Heart left ventricle (tissue), 16 donors: ENCODE measurements at regions not wholly inside any gene's neighbourhood (a gene's known extent, or its start where the extent isn't known, plus 50 kb on each side); places are given as distances from the start of the nearest gene placed in this dataset.

Experiments
- ATAC-seq, 4 donors: fragments of 200-7000 bp; cut with Tn5 transposase; one replicate each; pipeline ENCODE4 v1.9.1; 2020 to 2022; ENCODE audit warnings: moderate library complexity in 4 of 4, mild to moderate bottlenecking in 3 of 4, moderate number of reproducible peaks in 1 of 4
- DNase-seq, 5 donors: peaks; one replicate each; pipeline ENCODE4 v3.0.0-alpha.2; 2020
- H3K27ac ChIP-seq, 12 donors: fragments of 200-600 bp; sonication (generic) in 4 of 12; one replicate each; pipeline versions ENCODE4 v1.5.0 to v1.8.0; 2016 to 2022; ENCODE audit warnings: mild to moderate bottlenecking in 2 of 12
- H3K27me3 ChIP-seq, 9 donors: fragments of 200-600 bp; sonication (generic) in 2 of 9; one replicate each; pipeline versions ENCODE4 v1.5.1 to v1.8.0; 2016 to 2022; ENCODE audit warnings: mild to moderate bottlenecking in 3 of 9
- H3K36me3 ChIP-seq, 9 donors: fragments of 200-600 bp; sonication (generic) in 2 of 9; one replicate each; pipeline versions ENCODE4 v1.5.0 to v1.8.0; 2018 to 2022; ENCODE audit warnings: mild to moderate bottlenecking in 2 of 9
- H3K4me1 ChIP-seq, 12 donors: fragments of 200-600 bp; sonication (generic) in 4 of 12; one replicate each; pipeline versions ENCODE4 v1.5.0 to v1.8.0; 2016 to 2022; ENCODE audit warnings: mild to moderate bottlenecking in 3 of 12
- H3K4me3 ChIP-seq, 12 donors: fragments of 200-600 bp; sonication (generic) in 4 of 12; one replicate each; pipeline versions ENCODE4 v1.5.0 to v1.8.0; 2017 to 2022; ENCODE audit warnings: mild to moderate bottlenecking in 9 of 12, moderate library complexity in 4 of 12
- H3K9me3 ChIP-seq, 12 donors: fragments of 200-600 bp; sonication (generic) in 4 of 12; one replicate each; pipeline versions ENCODE4 v1.5.0 to v1.8.0; 2016 to 2022; ENCODE audit warnings: mild to moderate bottlenecking in 1 of 12
- POLR2A ChIP-seq, 2 donors: fragments of 450-650 bp; IDR thresholded peaks; one replicate each; pipeline ENCODE4 v1.6.1; 2017; ENCODE audit warnings: antibody characterized with exemption in 2 of 2, mild to moderate bottlenecking in 2 of 2, moderate library complexity in 2 of 2
- WGBS, 4 donors: extraction: QIAGEN DNeasy Blood & Tissue Kit in 2 of 4; methylation state at CpG; one replicate each; pipeline versions ENCODE4 v1.1.5 to v1.1.7; 2013 to 2018; 5-methylcytosine and 5-hydroxymethylcytosine counted together
- intact Hi-C, 10 donors: fragments of 100-400 bp; cut with DNase I; formaldehyde crosslinking; loops; one replicate each; pipeline versions ENCODE4 v1.11.1 to v1.14.2; 2022
- TF ChIP-seq, protein P1 (sequence below), 12 donors: fragments of 200-600 bp; sonication (generic) in 4 of 12; IDR thresholded peaks; one replicate each; pipeline versions ENCODE4 v1.5.0 to v1.8.0; 2018 to 2022; ENCODE audit warnings: antibody characterized with exemption in 12 of 12, mild to moderate bottlenecking in 5 of 12
- donor health status: ischemic (EF 13 %, LVEDD 7.1; RV severe dilation, severe dysfunction).
- donor health status: healthy with polysubstance abuse.
- donor health status: DM: no; HTN: yes; CAD: no.
- donor health status: DM: no; HTN: no; CAD: no.
- donor health status: ischemic (EF 25% LVEDD 6.9; RV normal size, moderate dysfunction).
- donor health status: ischemic (EF 25% LVEDD 5.7; RV mildly dilated, moderate dysfunction).
- donor health status: healthy.
- donor health status: DM: yes; HTN: yes; CAD: no.
- donor health status: ischemic (EF 35%, LVEDD 5.7; RV mildly dilated, moderate dysfunction).
- donor health status: nonischemic (EF 11% LVEDD 7.7; RV severe dilation, severe dysfunction).
- donor health status: DM: yes; HTN: yes; CAD: no.
- donor health status: PGD.
- donor health status: ischemic (EF 29% LVEDD 5.4; RV normal size, mild dysfunction).
- donor health status: nonischemic (EF 23%, LVEDD 6.1; RV moderate dilation, normal function).

DNA sequence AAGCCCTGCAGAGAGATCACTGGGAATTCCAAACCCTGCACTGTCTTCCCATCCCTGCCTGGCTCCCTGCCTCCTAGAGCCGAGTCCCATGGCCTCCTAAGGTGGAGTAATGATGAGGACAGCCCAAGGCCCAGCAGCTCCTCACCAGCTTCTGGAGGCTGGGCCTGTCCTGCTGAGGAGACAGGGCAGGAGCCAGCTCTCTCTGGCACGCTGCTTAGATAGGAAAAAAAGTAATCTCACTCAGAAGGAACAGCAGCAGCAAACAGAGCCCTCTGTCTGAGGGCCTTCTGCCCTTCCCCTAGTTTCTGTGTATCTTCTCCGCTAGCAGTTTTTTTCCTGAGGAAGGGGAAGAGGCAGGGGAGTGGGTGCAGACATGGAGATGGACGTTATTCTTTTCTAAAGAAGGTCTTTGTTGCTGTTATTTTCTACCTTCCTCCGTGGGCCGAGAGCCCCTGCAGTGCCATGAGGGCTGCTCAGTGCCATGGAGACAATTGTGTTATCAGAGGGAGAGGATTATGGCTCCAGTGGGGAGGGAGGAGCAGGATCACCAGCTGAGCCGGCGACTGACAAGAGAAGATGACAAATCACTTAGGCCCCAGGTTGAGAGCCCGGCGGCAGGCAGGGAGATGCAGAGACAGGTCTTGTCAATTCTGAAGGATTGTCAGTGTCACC lies 315.3 kb downstream of the BUD13 start:
- peaks cover 0 to 7% (median 0%) of the 10 kb centered on the region in 9 donors for H3K27me3 ChIP-seq
- TF ChIP-seq, protein P1, sequence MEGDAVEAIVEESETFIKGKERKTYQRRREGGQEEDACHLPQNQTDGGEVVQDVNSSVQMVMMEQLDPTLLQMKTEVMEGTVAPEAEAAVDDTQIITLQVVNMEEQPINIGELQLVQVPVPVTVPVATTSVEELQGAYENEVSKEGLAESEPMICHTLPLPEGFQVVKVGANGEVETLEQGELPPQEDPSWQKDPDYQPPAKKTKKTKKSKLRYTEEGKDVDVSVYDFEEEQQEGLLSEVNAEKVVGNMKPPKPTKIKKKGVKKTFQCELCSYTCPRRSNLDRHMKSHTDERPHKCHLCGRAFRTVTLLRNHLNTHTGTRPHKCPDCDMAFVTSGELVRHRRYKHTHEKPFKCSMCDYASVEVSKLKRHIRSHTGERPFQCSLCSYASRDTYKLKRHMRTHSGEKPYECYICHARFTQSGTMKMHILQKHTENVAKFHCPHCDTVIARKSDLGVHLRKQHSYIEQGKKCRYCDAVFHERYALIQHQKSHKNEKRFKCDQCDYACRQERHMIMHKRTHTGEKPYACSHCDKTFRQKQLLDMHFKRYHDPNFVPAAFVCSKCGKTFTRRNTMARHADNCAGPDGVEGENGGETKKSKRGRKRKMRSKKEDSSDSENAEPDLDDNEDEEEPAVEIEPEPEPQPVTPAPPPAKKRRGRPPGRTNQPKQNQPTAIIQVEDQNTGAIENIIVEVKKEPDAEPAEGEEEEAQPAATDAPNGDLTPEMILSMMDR (IDR thresholded peaks at IDR 0.05) = no peak
- TF ChIP-seq POLR2A (IDR thresholded peaks at IDR 0.05) = no peak
- H3K27ac ChIP-seq = peak overlapping the region in 1 of 12 donors; percentile 21
- H3K9me3 ChIP-seq = no peaks in the 10 kb centered on the region
- no peak overlapping the region for H3K4me3 ChIP-seq
- DNase-seq (no peak), ATAC-seq (no peak)
- intact Hi-C loops = loop anchor here in 2 of 10 donors (5.0 kb wide), 2 partner anchors 185 to 235 kb away; no protein-coding TSS in a partner anchor
- no peaks in the 10 kb centered on the region for H3K36me3 ChIP-seq
- 61 to 75% (median 65%) methylated on average over 10 of the region's 10 CpGs for WGBS, 4 donors
- no peaks in the 10 kb centered on the region for H3K4me1 ChIP-seq

DNA sequence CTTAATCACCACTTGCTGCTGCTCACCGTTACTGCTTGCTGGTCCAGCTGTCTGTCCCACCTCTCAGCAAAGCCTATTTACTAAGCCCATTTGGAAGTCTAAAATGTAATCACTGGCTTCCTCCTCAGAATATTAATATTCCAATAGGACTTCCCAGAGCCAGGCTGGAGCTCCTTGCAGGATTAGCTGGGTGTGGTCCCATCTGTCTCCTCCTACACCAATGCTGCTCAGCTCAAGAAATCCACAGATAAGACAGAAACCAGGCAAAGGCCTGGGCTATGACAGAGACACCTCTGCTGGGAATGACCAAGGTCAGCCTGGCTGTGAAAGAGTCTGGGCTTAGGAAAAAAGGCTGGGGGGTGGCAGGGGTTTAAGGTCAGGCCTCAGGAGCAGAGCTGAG lies 317.8 kb downstream of the BUD13 start:
- Histone ChIP-seq H3K27ac (no peak overlapping the region), H3K4me1 (no peaks in the 10 kb centered on the region), H3K36me3 (no peaks in the 10 kb centered on the region), H3K9me3 (peaks cover 0 to 11% (median 2%) of the 10 kb centered on the region in 12 donors), H3K27me3 (peaks cover 0 to 7% (median 0%) of the 10 kb centered on the region in 9 donors), H3K4me3 (no peak overlapping the region)
- DNase-seq (no peak), ATAC-seq (no peak)
- WGBS, 4 donors = 54 to 86% (median 70%) methylated on average over 1 of the region's 1 CpG
- TF ChIP-seq, protein P1 (IDR thresholded peaks at IDR 0.05) = no peak
- no peak for TF ChIP-seq POLR2A (IDR thresholded peaks at IDR 0.05)
- intact Hi-C loops = loop anchor here (1.0 to 5.0 kb wide), 9 partner anchors 42 to 237 kb away; no protein-coding TSS in a partner anchor

DNA sequence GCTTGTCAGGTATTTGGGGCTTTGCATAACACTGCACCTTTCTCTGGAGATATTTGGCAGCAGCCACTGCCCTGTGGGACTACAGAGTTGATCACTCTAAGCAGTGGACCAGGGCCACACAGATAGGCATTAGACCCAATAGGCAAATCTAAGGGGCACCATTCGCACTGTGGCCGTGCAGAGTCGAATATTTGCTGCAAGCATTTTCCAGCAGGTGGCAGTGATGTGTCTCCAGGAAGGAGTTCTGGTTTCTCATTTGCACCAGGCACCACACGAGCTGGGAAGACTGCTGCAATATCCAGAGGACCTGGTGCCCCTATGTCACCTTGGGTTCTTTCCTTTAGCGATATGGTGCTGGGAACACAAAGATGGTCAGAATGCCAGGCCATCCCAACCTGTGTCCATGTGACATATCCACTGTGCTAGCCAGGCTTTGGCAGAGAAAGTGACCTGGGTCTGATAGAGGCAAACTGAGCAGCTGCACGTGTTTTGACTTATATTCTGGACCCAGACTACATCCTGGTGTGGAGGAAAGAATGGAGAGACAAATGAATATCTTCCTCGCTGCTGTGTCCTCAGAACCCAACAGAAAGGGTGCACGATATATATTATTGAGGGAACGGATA lies 318.7 kb downstream of the BUD13 start:
- ATAC-seq (peak in 3 of 4 donors; percentile 58 to 64 (median 59)), DNase-seq (peak in 3 of 5 donors; percentile 28 to 44 (median 39))
- intact Hi-C loops = loop anchor here in 9 of 10 donors (1.0 to 5.0 kb wide), 9 partner anchors 43 to 238 kb away; no protein-coding TSS in a partner anchor
- no peak overlapping the region for H3K27ac ChIP-seq
- TF ChIP-seq, protein P1 (IDR thresholded peaks at IDR 0.05) = peak; percentile 29 to 64 (median 48)
- no peak for TF ChIP-seq POLR2A (IDR thresholded peaks at IDR 0.05)
- WGBS, 4 donors = 49 to 62% (median 52%) methylated on average over 9 of the region's 9 CpGs
- H3K4me1 ChIP-seq = no peaks in the 10 kb centered on the region
- H3K36me3 ChIP-seq = no peaks in the 10 kb centered on the region
- H3K9me3 ChIP-seq = peaks cover 0 to 18% (median 5%) of the 10 kb centered on the region in 12 donors
- no peak overlapping the region for H3K4me3 ChIP-seq
- peaks cover 0 to under 1% (median 0%) of the 10 kb centered on the region in 9 donors for H3K27me3 ChIP-seq

DNA sequence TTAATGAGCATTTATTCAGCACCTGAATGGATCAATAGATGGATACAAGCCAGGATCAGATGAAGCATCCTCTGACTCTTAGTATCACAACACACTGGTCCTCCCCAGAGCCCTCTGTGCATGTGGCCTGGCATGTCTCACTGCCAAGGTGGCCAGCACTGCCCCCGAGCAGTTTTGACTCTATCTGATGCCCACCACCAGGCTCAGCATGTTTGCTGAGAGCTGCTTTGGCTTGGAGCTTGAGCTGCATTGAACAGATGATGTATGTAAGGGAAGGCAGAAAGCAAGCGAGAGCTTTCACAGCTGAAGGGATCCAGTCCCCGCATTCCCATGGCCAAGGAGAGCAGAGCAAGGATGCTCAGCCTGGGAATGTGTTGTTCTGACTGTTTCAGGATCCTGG lies 320.3 kb downstream of the BUD13 start:
- H3K36me3 ChIP-seq = no peaks in the 10 kb centered on the region
- intact Hi-C loops = loop anchor here in 8 of 10 donors (2.0 to 5.0 kb wide), 6 partner anchors 45 to 240 kb away; no protein-coding TSS in a partner anchor
- no peaks in the 10 kb centered on the region for H3K27me3 ChIP-seq
- no peak overlapping the region for H3K4me3 ChIP-seq
- DNase-seq (no peak), ATAC-seq (no peak)
- no peak for TF ChIP-seq POLR2A (IDR thresholded peaks at IDR 0.05)
- TF ChIP-seq, protein P1 (IDR thresholded peaks at IDR 0.05) = no peak
- H3K9me3 ChIP-seq = peaks cover 0 to 21% (median 5%) of the 10 kb centered on the region in 12 donors
- H3K4me1 ChIP-seq = no peaks in the 10 kb centered on the region
- WGBS, 4 donors = 64 to 80% (median 69%) methylated on average over 3 of the region's 3 CpGs
- no peak overlapping the region for H3K27ac ChIP-seq
